Smooth muscle cell (in vitro differentiated cells): ENCODE measurements at regions not wholly inside any gene's neighbourhood (a gene's known extent, or its start where the extent isn't known, plus 50 kb on each side); places are given as distances from the start of the nearest gene placed in this dataset.

Experiments
- DNase-seq: peaks from one replicate; lab custom pipeline; 2025; ENCODE audit not compliant: unreplicated experiment; lab: John Stamatoyannopoulos, UW
- H2AFZ ChIP-seq: fragments of 200-600 bp; sonication (generic); 2 replicates; pipeline ENCODE4 v1.6.0; 2016; ENCODE audit warnings: antibody characterized with exemption, low read depth, mild to moderate bottlenecking
- H3F3A ChIP-seq: fragments of 200-600 bp; sonication (generic); 2 replicates; pipeline ENCODE4 v1.6.0; 2017; ENCODE audit warnings: antibody characterized with exemption, low read depth
- H3K27ac ChIP-seq: fragments of 200-600 bp; sonication (generic); 2 replicates; pipeline ENCODE4 v1.5.1; 2016; ENCODE audit warnings: low read depth, mild to moderate bottlenecking
- H3K27me3 ChIP-seq: fragments of 200-600 bp; sonication (generic); 2 replicates; pipeline ENCODE4 v1.6.1; 2016; ENCODE audit warnings: low read depth, mild to moderate bottlenecking
- H3K36me3 ChIP-seq: fragments of 200-600 bp; sonication (generic); 2 replicates; pipeline ENCODE4 v1.5.1; 2016; ENCODE audit warnings: low read depth
- H3K4me1 ChIP-seq: fragments of 200-600 bp; sonication (generic); 2 replicates; pipeline ENCODE4 v1.5.1; 2016; ENCODE audit warnings: low read depth
- H3K4me2 ChIP-seq: fragments of 200-600 bp; sonication (generic); 2 replicates; pipeline ENCODE4 v1.6.0; 2016; ENCODE audit warnings: mild to moderate bottlenecking
- H3K4me3 ChIP-seq: fragments of 200-600 bp; sonication (generic); 2 replicates; pipeline ENCODE4 v1.5.1; 2016; ENCODE audit warnings: mild to moderate bottlenecking
- H3K79me2 ChIP-seq: fragments of 200-600 bp; sonication (generic); 2 replicates; pipeline ENCODE4 v1.6.0; 2016; ENCODE audit warnings: low read depth, mild to moderate bottlenecking
- H3K9ac ChIP-seq: fragments of 200-600 bp; sonication (generic); 2 replicates; pipeline ENCODE4 v1.6.0; 2016; ENCODE audit warnings: low read depth
- H3K9me3 ChIP-seq: fragments of 200-600 bp; sonication (generic); replicated peaks from 2 replicates; pipeline ENCODE4 v1.5.1; 2016; ENCODE audit warnings: low read depth
- H4K20me1 ChIP-seq: fragments of 200-600 bp; sonication (generic); 2 replicates; pipeline ENCODE4 v1.6.0; 2016; ENCODE audit warnings: low read depth
- CTCF ChIP-seq: fragments of 200-600 bp; sonication (generic); IDR thresholded peaks from 2 replicates; pipeline ENCODE4 v1.5.1; 2017; ENCODE audit warnings: borderline replicate concordance, mild to moderate bottlenecking, antibody characterized with exemption; ENCODE audit not compliant: insufficient read depth, poor library complexity, severe bottlenecking
- WGBS: methylation state at CpG from one replicate; pipeline ENCODE4 v1.1.7; 2016; ENCODE audit warnings: low lambda C conversion rate; 5-methylcytosine and 5-hydroxymethylcytosine counted together

GRCh38 chr7:153887749-153888569, 164.2 kb upstream of the DPP6 start:
- Histone ChIP-seq H3K36me3 (no peaks in the 10 kb centered on the region), H4K20me1 (no peaks in the 10 kb centered on the region), H3K4me3 (no peak overlapping the region), H3K27me3 (peaks cover 51% of the 10 kb centered on the region), H3K79me2 (no peaks in the 10 kb centered on the region), H3K27ac (no peak overlapping the region), H3K9me3 (no peaks in the 10 kb centered on the region), H3F3A (no peaks in the 10 kb centered on the region), H3K4me1 (no peaks in the 10 kb centered on the region), H3K9ac (no peak overlapping the region), H3K4me2 (no peak overlapping the region), H2AFZ (no peak overlapping the region)
- no peak for TF ChIP-seq CTCF
- DNase-seq = no peak
- WGBS = 14% methylated on average over 67 of the region's 82 CpGs

- no peak overlapping the region for H3K4me3 ChIP-seq
- H3K36me3 ChIP-seq = no peaks in the 10 kb centered on the region
- no peaks in the 10 kb centered on the region for H3K79me2 ChIP-seq
- no peaks in the 10 kb centered on the region for H3K9me3 ChIP-seq
- H2AFZ ChIP-seq = no peak overlapping the region
- no peaks in the 10 kb centered on the region for H3F3A ChIP-seq
- peaks cover 30% of the 10 kb centered on the region for H3K27me3 ChIP-seq
- no peak for DNase-seq
- no peak for TF ChIP-seq CTCF
- no peaks in the 10 kb centered on the region for H3K4me1 ChIP-seq
- WGBS = 73% methylated on average over 6 of the region's 6 CpGs
- H4K20me1 ChIP-seq = no peaks in the 10 kb centered on the region
- H3K9ac ChIP-seq = no peak overlapping the region
- H3K27ac ChIP-seq = no peak overlapping the region
- no peak overlapping the region for H3K4me2 ChIP-seq
Measured at GRCh38 chr7:153891990-153892389, 160.2 kb upstream of the DPP6 start.

GRCh38 chr7:153902862-153903261, 149.3 kb upstream of the DPP6 start:
- Histone ChIP-seq H3K79me2 (no peaks in the 10 kb centered on the region), H2AFZ (no peak overlapping the region), H3K27ac (no peak overlapping the region), H3K4me2 (no peak overlapping the region), H3K4me3 (no peak overlapping the region), H4K20me1 (no peaks in the 10 kb centered on the region), H3F3A (no peaks in the 10 kb centered on the region), H3K4me1 (no peaks in the 10 kb centered on the region), H3K9ac (no peak overlapping the region), H3K36me3 (no peaks in the 10 kb centered on the region), H3K27me3 (no peaks in the 10 kb centered on the region), H3K9me3 (no peaks in the 10 kb centered on the region)
- WGBS = 72% methylated on average over 3 of the region's 3 CpGs
- DNase-seq = no peak
- TF ChIP-seq CTCF = no peak

- no peaks in the 10 kb centered on the region for H4K20me1 ChIP-seq
Measured at GRCh38 chr7:153912211-153912610, 140.0 kb upstream of the DPP6 start.

More at GRCh38 chr7:153912211-153912610, 140.0 kb upstream of the DPP6 start:
- Histone ChIP-seq H3K4me2 (no peak overlapping the region), H3K4me1 (no peaks in the 10 kb centered on the region), H3F3A (no peaks in the 10 kb centered on the region), H2AFZ (no peak overlapping the region), H3K79me2 (no peaks in the 10 kb centered on the region), H3K4me3 (no peak overlapping the region), H3K9ac (no peak overlapping the region), H3K36me3 (no peaks in the 10 kb centered on the region), H3K27ac (no peak overlapping the region), H3K9me3 (no peaks in the 10 kb centered on the region), H3K27me3 (no peaks in the 10 kb centered on the region)
- DNase-seq = no peak
- TF ChIP-seq CTCF = no peak
- 84% methylated on average over 4 of the region's 4 CpGs for WGBS
